Activated CD4-positive, alpha-beta T cell treated with anti-CD3 and anti-CD28 coated beads, Interleukin-2, amount 50 U/mL, for 16 hours (primary cell): ENCODE measurements at regions not wholly inside any gene's neighbourhood (a gene's known extent, or its start where the extent isn't known, plus 50 kb on each side); places are given as distances from the start of the nearest gene placed in this dataset.
"Not testable (repeated sequence)": the region's sequence is repeated elsewhere in the genome, so short reads cannot be mapped to it uniquely, and the experiment has no call there.

ENCODE experiments used
- DNase-seq: peaks from one replicate; pipeline ENCODE4 v3.0.0-alpha.2; 2020

- DNase-seq = no peak
These were observed 100.3 kb upstream of the PDHA1 start for GRCh38 chrX:19243431-19243830.

DNA sequence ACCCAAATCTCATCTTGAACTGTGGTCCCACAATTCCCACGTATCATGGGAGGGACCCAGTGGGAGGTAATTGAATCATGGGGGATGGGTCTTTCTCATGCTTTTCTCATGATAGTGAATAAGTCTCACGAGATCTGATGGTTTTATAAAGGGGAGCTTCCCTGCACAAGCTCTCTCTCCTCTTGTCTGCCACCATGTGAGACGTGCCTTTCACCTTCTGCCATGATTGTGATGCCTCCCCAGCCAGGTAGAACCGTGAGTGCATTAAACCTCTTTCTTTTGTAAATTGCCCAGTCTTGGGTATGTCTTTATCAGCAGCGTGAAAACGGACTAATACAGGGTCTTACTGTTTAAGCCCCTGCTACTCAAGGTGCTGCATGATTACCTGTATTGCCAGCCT, 98.8 kb upstream of the PDHA1 start:
- not testable (repeated sequence) for DNase-seq

- DNase-seq = no peak
These were observed 97.9 kb upstream of the PDHA1 start for GRCh38 chrX:19245711-19246269.

- DNase-seq = no peak
These were observed 86.7 kb upstream of the PDHA1 start for GRCh38 chrX:19256986-19257385.

GRCh38 chrX:19261026-19261425, 82.7 kb upstream of the PDHA1 start:
- DNase-seq = not testable (repeated sequence)

DNA sequence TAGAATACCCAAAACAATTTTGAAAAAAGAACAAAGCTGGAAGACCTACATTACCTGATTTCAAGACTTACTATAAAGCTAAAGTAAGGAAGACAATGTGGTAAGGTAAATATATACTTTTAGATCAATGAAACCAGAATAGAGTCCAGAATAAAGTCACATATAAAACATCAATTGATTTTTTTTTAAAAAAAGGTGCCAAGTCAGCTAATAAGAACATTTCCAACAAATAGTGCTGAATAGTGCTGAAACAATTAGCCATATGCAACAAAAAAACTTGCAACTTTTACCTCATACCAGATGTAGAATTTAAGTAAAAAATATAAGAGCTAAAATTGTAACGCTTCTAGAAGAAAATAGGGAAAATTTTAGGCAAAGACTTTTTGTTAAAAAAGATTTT, 73.0 kb upstream of the PDHA1 start:
- no peak for DNase-seq

DNA sequence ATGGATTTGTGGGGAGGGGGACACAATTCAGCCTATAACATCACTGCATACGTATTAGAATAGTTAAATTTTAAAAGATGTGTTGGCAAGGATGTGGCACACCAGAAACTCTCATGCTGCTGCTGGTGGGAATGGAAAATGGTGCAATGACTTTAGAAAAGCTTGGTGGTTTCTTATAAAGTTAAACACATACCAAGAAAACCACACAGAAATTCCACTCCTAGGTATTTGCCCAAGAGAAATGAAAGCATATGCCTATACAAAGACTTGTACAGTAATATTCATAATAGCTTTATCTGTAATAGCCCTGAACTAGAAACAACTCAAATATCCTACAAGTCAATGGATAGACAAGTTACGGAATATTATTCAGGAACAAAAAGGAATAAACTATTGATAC, 71.3 kb upstream of the PDHA1 start:
- DNase-seq = peak; percentile 0

- DNase-seq = no peak
These were observed 63.1 kb upstream of the PDHA1 start for GRCh38 chrX:19280636-19281035.

- no peak for DNase-seq
These were observed 62.5 kb upstream of the PDHA1 start for GRCh38 chrX:19281256-19281655.

DNA sequence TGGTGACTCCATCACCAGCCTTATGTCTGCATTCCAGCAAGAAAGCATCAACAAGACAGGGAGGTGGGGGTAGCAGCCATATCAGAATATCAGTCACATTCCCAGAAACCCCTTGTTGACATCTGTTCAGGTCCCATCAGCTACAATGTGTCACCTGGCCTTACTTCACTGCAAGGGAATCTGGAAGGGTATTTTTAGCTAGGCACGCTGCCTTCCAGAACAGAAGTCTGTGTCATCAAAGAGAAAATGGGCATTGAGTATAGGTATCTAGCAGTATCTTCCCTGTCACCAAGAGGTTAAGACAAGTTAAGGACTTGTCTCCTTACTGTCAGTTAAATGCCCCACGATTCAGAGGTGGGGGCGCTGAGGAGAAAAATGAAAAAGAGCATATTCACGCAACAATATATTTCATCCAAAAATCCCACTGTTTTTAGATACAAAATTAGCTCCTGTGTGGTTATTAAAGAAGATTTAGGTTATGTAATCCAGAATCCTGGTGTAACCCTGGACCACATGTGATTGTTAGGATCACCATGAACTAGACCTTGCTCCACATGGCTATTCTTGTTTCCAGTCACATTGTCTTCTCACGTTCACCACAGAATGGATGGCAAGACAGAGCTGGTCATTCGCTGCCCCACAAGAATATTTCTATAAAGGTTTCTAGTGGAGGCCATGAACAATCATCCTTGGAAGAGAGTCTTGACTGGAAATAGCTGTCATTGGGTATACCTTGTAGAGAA, 60.0 kb upstream of the PDHA1 start:
- no peak for DNase-seq

DNA sequence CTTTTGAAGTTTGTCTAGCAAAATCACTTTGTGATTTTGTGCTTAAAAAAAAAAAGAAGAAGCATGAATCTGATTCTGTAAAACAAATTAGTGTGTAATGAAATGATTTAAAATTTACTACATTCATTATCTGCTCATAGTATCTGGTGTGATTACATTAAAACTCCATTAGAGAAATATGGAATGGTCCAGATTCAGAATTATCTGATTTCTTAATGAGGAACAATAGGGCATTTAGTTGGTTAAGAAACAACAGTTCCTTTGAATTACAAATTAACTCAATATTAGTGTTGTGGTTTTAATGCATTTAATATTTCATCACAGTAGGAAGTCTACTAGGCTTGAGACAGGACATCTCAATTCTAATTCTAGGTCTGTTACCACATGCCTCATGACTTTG, 57.9 kb upstream of the PDHA1 start:
- no peak for DNase-seq

- DNase-seq = no peak
These were observed 52.6 kb upstream of the PDHA1 start for GRCh38 chrX:19291086-19291485.

DNA sequence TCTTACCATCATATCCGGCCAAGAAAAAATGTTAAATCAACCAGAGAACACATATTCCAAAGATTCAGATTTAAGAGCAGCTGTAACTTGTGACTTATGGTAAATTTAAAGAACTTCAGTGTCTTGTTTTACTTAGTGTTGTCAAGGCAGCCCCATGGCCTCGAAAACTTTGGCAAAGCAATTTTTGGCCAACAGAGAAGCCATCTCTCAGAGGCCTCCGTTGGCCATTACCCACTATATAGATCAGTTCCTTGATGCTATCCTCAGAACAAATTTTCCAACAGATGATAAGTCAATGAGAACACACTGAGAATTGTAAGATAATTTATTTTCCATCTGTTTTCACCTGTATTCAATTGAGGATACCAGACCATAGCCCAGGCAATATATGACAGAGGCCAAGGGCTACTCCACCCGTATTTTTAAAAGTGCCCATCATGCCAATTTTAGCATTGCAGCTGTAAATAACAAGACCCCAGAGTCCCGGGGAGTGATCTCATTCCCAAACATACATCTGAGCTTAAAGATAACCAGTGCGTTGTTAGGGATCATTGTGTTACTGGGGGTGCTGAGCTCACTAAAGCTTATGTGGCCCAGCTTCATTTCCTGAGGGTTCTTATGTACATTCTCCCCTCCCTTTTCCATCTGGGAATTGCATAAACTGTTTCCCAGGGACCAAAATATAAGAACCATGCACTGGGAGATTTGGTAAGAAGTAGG, 50.0 kb upstream of the PDHA1 start:
- DNase-seq = no peak
